Adrenal gland (tissue), 5 donors: ENCODE measurements at regions not wholly inside any gene's neighbourhood (a gene's known extent, or its start where the extent isn't known, plus 50 kb on each side); places are given as distances from the start of the nearest gene placed in this dataset.

Source experiments
- CTCF ChIP-seq, 6 experiments: fragments of 450-650 bp in 4 of 6; fragments of 200-600 bp in 2 of 6; sonication (generic) in 1 of 6; IDR thresholded peaks; 1 replicate in 5 of 6; 2 replicates in 1 of 6; pipeline versions ENCODE4 v1.5.1 to v1.8.0; 2016 to 2021; ENCODE audit warnings: antibody characterized with exemption in 6 of 6, mild to moderate bottlenecking in 2 of 6, moderate library complexity in 1 of 6
- POLR2A ChIP-seq, 2 donors: fragments of 450-650 bp; IDR thresholded peaks; one replicate each; pipeline ENCODE4 v1.6.1; 2017; ENCODE audit warnings: antibody characterized with exemption in 2 of 2, mild to moderate bottlenecking in 2 of 2, moderate library complexity in 1 of 2
- donor health status: DM: no; HTN: no; CAD: no.

GRCh38 chr13:21930536-21930935 is 259.7 kb downstream of the FGF9 start:
- no peak for TF ChIP-seq CTCF (IDR thresholded peaks at IDR 0.05)
- TF ChIP-seq POLR2A (IDR thresholded peaks at IDR 0.05) = no peak
